ENCODE measurements at regions not wholly inside any gene's neighbourhood (a gene's known extent, or its start where the extent isn't known, plus 50 kb on each side); places are given as distances from the start of the nearest gene placed in this dataset.

DNA sequence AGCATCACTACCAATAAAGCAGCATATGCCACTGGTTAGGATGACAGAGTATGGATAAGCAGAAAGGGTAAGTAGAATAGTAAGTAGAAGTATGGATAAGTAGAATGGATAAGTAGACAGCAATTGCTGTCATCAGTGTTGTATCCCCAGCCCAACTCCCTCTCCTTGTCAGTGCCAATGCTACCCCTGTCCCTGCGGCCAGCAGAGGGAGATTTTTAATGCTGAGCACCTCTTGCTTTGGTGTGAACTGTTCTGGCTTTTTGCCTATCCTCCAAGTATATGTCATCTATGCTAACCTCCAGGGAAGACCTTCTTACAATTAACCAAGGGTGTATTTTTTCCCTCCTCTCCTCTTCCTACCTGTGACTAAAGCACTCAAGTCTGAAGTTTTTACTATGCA, 136.7 kb upstream of the SPHKAP start:
- no peak overlapping the region for H3K4me3 ChIP-seq (ENCODE audit: control insufficient read depth, low read depth, low read length)
- TF ChIP-seq, protein P1, sequence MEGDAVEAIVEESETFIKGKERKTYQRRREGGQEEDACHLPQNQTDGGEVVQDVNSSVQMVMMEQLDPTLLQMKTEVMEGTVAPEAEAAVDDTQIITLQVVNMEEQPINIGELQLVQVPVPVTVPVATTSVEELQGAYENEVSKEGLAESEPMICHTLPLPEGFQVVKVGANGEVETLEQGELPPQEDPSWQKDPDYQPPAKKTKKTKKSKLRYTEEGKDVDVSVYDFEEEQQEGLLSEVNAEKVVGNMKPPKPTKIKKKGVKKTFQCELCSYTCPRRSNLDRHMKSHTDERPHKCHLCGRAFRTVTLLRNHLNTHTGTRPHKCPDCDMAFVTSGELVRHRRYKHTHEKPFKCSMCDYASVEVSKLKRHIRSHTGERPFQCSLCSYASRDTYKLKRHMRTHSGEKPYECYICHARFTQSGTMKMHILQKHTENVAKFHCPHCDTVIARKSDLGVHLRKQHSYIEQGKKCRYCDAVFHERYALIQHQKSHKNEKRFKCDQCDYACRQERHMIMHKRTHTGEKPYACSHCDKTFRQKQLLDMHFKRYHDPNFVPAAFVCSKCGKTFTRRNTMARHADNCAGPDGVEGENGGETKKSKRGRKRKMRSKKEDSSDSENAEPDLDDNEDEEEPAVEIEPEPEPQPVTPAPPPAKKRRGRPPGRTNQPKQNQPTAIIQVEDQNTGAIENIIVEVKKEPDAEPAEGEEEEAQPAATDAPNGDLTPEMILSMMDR (IDR thresholded peaks at IDR 0.05; ENCODE audit: control insufficient read depth, insufficient read depth, low read depth, low read length, missing control alignments): peak; percentile 29
- no peak for DNase-seq (ENCODE audit: low read depth)

DNA sequence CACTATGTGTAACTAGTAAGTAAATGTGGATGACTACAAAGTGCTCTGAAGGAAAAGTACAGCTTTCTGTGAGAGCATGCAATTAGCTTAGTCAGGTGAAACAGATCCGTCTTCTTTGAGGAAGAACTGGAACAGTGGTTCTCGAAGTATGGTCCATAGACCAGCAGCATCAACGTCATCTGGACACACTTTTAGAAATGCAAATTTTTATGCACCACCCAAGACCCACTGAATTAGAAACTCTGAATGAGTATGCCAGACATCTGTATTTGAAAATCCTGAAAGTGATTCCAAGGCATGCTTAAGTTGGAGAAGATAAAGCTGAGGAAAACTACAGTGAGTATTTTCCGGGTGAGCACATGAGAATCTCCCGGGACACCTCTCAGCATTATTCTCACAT, 130.7 kb upstream of the SPHKAP start:
- H3K4me3 ChIP-seq (ENCODE audit: control insufficient read depth, low read depth, low read length): no peak overlapping the region
- DNase-seq (ENCODE audit: low read depth): no peak
- TF ChIP-seq, protein P1 (IDR thresholded peaks at IDR 0.05; ENCODE audit: control insufficient read depth, insufficient read depth, low read depth, low read length, missing control alignments): no peak

DNA sequence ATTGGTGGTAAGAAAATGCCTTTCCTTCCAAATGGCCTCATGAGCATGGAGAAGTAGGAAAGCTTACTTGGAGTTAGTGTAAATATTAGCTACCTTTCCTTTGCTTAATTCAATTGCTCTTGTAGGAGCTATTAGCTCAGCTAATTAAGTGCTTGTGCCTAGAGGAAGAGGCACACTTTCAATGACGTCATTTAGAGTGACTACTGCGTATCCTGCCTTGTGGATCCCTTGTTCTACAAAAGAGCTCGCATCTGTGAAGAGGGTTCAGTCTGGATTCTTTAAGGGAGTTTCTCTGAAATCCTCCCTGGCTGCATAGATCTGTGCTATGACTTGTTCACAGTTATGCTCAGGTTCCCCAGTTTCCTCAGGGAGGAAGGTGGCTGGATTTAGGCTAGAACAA, 122.5 kb upstream of the SPHKAP start:
- TF ChIP-seq, protein P1 (IDR thresholded peaks at IDR 0.05; ENCODE audit: control insufficient read depth, insufficient read depth, low read depth, low read length, missing control alignments): no peak

DNA sequence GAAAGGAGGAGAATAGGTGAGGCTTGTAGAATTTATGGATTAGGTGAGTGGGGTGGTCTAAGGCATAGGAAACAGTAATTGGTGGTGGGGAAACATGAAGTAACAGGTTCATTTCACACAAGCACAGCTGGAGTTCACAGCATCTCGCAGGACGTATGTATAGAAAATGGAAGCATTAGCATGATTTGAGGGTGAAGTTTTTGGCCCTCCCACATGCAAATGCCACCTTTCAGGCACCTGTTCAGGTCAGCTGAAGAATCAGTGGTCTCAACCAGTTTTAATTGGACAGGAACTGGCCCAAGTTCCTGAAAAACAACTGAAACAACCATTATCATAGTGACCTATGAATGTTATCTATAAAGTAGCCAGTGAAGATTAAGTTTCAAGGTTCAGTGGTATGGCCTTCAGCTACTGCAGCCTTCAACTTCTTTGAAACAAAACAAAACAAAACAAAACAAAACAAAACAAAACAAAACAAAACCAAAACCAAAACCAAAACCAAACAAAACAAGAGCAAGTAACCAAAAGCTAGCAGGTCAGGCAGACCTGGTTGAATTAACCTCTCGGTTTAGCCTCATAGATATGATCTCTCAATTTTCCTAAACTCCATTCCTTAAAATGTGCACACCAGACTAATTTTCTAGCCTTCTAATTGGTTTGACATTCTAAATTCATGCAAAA, 102.1 kb upstream of the SPHKAP start:
- H3K4me3 ChIP-seq (ENCODE audit: control insufficient read depth, low read depth, low read length): no peak overlapping the region
- DNase-seq (ENCODE audit: low read depth): no peak
- TF ChIP-seq, protein P1 (IDR thresholded peaks at IDR 0.05; ENCODE audit: control insufficient read depth, insufficient read depth, low read depth, low read length, missing control alignments): no peak

More for the DNA sequence above, 122.5 kb upstream of the SPHKAP start:
- no peak overlapping the region for H3K4me3 ChIP-seq (ENCODE audit: control insufficient read depth, low read depth, low read length)
- DNase-seq (ENCODE audit: low read depth): no peak

DNA sequence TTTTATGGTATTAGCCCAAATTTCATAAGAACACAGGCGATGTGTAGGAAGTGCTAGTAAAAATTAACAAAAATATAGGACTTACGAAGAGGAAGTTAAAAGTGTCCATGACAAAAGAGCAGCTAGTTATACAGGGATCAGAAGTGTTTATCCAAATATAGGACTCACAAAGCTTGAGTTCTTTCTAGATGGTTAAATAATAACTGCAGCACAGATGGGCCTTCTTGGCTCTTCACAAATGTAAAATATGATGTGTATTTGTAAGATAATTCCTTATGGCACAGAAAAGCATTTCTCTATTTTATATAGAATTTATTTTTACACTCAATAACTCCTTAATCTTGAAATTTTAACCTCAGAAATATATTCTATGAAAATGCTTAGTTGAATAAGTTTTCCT, 100.9 kb upstream of the SPHKAP start:
- TF ChIP-seq, protein P1 (IDR thresholded peaks at IDR 0.05; ENCODE audit: control insufficient read depth, insufficient read depth, low read depth, low read length, missing control alignments): no peak
- no peak for DNase-seq (ENCODE audit: low read depth)
- H3K4me3 ChIP-seq (ENCODE audit: control insufficient read depth, low read depth, low read length): no peak overlapping the region

DNA sequence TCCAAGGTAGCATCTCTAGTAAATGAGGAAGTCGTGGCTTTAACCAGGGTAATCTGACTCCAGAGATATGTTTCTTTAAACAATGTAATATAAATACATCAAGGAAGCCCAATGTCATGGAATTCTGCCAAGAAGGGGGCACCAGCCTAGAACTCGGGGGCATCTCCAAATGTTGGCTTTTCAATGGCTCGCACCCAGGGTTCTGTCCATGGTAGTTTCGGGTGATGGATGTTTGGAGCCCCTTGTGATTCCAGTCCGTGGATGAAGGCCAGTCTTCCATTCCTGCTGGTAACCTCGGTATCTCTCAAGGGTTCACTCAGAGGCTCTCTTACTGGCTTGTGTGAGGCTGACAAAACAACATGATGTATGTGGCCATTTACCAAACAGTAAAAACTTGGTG, 91.7 kb upstream of the SPHKAP start:
- H3K4me3 ChIP-seq (ENCODE audit: control insufficient read depth, low read depth, low read length): no peak overlapping the region
- DNase-seq (ENCODE audit: low read depth): no peak
- TF ChIP-seq, protein P1 (IDR thresholded peaks at IDR 0.05; ENCODE audit: control insufficient read depth, insufficient read depth, low read depth, low read length, missing control alignments): no peak

Measured in AG09309 (cell line).